Esophagus squamous epithelium (tissue), 5 donors: ENCODE measurements at regions not wholly inside any gene's neighbourhood (a gene's known extent, or its start where the extent isn't known, plus 50 kb on each side); places are given as distances from the start of the nearest gene placed in this dataset.

Source experiments
- DNase-seq: peaks from one replicate; lab custom pipeline; 2025; lab: John Stamatoyannopoulos, UW
- H3K27ac ChIP-seq, 4 donors: fragments of 200-600 bp; sonication (generic); one replicate each; pipeline ENCODE4 v1.5.1; 2016 to 2019; ENCODE audit warnings: mild to moderate bottlenecking in 1 of 4
- H3K27me3 ChIP-seq, 4 donors: fragments of 200-600 bp; sonication (generic); 1 replicate in 3 of 4; 2 replicates in 1 of 4; pipeline versions ENCODE4 v1.5.1 to v1.6.0; 2017 to 2021; ENCODE audit warnings: antibody characterized with exemption in 1 of 4
- H3K36me3 ChIP-seq, 3 donors: fragments of 200-600 bp; sonication (generic); one replicate each; pipeline ENCODE4 v1.5.1; 2016 to 2019
- H3K4me1 ChIP-seq, 3 donors: fragments of 200-600 bp; sonication (generic); one replicate each; pipeline ENCODE4 v1.5.1; 2017 to 2019
- H3K4me3 ChIP-seq, 4 donors: fragments of 200-600 bp; sonication (generic); 1 replicate in 3 of 4; 2 replicates in 1 of 4; pipeline ENCODE4 v1.5.1; 2016 to 2019; ENCODE audit warnings: mild to moderate bottlenecking in 2 of 4, moderate library complexity in 1 of 4
- H3K9me3 ChIP-seq, 3 donors: fragments of 200-600 bp; sonication (generic); one replicate each; pipeline ENCODE4 v1.5.1; 2016 to 2019
- CTCF ChIP-seq, 6 experiments: fragments of 450-650 bp in 4 of 6; fragments of 200-600 bp in 2 of 6; sonication (generic) in 2 of 6; IDR thresholded peaks; one replicate each; pipeline ENCODE4 v1.5.1; 2016 to 2019; ENCODE audit warnings: antibody characterized with exemption in 6 of 6, mild to moderate bottlenecking in 4 of 6, moderate library complexity in 4 of 6
- POLR2A ChIP-seq, 4 donors: fragments of 450-650 bp; IDR thresholded peaks; one replicate each; pipeline ENCODE4 v1.6.1; 2017; ENCODE audit warnings: antibody characterized with exemption in 4 of 4, mild to moderate bottlenecking in 4 of 4, moderate library complexity in 3 of 4
- WGBS, 2 donors: methylation state at CpG; one replicate each; pipeline ENCODE4 v1.1.5; 2018; 5-methylcytosine and 5-hydroxymethylcytosine counted together
- intact Hi-C: fragments of 100-400 bp; cut with DNase I; formaldehyde crosslinking; loops from one replicate; pipeline ENCODE4 v1.15.0; 2022
- donor health status: DM: yes; HTN: yes; CAD: no.

GRCh38 chr20:61184194-61184593 lies 67.9 kb upstream of the CDH4 start:
- no peak for DNase-seq
- H3K4me1 ChIP-seq, result no peaks in the 10 kb centered on the region
- H3K27me3 ChIP-seq, result peaks cover 0 to 23% (median 0%) of the 10 kb centered on the region in 4 donors
- 67 to 71% methylated on average over 6 to 8 of the region's 9 CpGs for WGBS, 2 donors
- no peak overlapping the region for H3K4me3 ChIP-seq
- TF ChIP-seq POLR2A (IDR thresholded peaks at IDR 0.05) (no peak), CTCF (IDR thresholded peaks at IDR 0.05) (no peak)
- intact Hi-C loops, result no loop called here
- no peak overlapping the region for H3K27ac ChIP-seq
- H3K9me3 ChIP-seq, result no peaks in the 10 kb centered on the region
- H3K36me3 ChIP-seq, result no peaks in the 10 kb centered on the region

- intact Hi-C loops, result no loop called here
- Histone ChIP-seq H3K27ac (no peak overlapping the region), H3K4me1 (no peaks in the 10 kb centered on the region), H3K36me3 (no peaks in the 10 kb centered on the region), H3K27me3 (peaks cover 0 to 23% (median 0%) of the 10 kb centered on the region in 4 donors), H3K4me3 (no peak overlapping the region), H3K9me3 (no peaks in the 10 kb centered on the region)
- DNase-seq, result no peak
- WGBS, 2 donors, result 57 to 67% methylated on average over 7 of the region's 7 CpGs
- TF ChIP-seq CTCF (IDR thresholded peaks at IDR 0.05) (no peak), POLR2A (IDR thresholded peaks at IDR 0.05) (no peak)
These were observed 66.9 kb upstream of the CDH4 start for GRCh38 chr20:61185181-61185580.

- WGBS, 2 donors, result 38 to 44% methylated on average over 12 of the region's 12 CpGs
- Histone ChIP-seq H3K4me3 (no peak overlapping the region), H3K27ac (no peak overlapping the region), H3K36me3 (no peaks in the 10 kb centered on the region), H3K27me3 (peaks cover 0 to 23% (median 0%) of the 10 kb centered on the region in 4 donors), H3K9me3 (no peaks in the 10 kb centered on the region), H3K4me1 (no peaks in the 10 kb centered on the region)
- DNase-seq, result no peak
- TF ChIP-seq POLR2A (IDR thresholded peaks at IDR 0.05), result no peak
- TF ChIP-seq CTCF (IDR thresholded peaks at IDR 0.05), result no peak
- intact Hi-C loops, result no loop called here
These were observed 66.0 kb upstream of the CDH4 start for GRCh38 chr20:61185841-61186601.

- Histone ChIP-seq H3K27ac (no peak overlapping the region), H3K9me3 (no peaks in the 10 kb centered on the region), H3K4me1 (no peaks in the 10 kb centered on the region), H3K27me3 (peaks cover 0 to 26% (median 0%) of the 10 kb centered on the region in 4 donors), H3K36me3 (no peaks in the 10 kb centered on the region), H3K4me3 (no peak overlapping the region)
- no peak for DNase-seq
- TF ChIP-seq CTCF (IDR thresholded peaks at IDR 0.05) (no peak), POLR2A (IDR thresholded peaks at IDR 0.05) (no peak)
- intact Hi-C loops, result no loop called here
- WGBS, 2 donors, result 79 to 81% methylated on average over 11 of the region's 11 CpGs
These were observed 65.1 kb upstream of the CDH4 start for GRCh38 chr20:61186771-61187472.

- Histone ChIP-seq H3K4me3 (no peak overlapping the region), H3K36me3 (no peaks in the 10 kb centered on the region), H3K9me3 (no peaks in the 10 kb centered on the region), H3K27ac (no peak overlapping the region), H3K4me1 (no peaks in the 10 kb centered on the region), H3K27me3 (peaks cover 0 to 33% (median 0%) of the 10 kb centered on the region in 4 donors)
- intact Hi-C loops, result no loop called here
- WGBS, 2 donors, result 53 to 58% methylated on average over 1 of the region's 1 CpG
- TF ChIP-seq CTCF (IDR thresholded peaks at IDR 0.05), result no peak
- no peak for TF ChIP-seq POLR2A (IDR thresholded peaks at IDR 0.05)
- no peak for DNase-seq
These were observed 62.5 kb upstream of the CDH4 start for GRCh38 chr20:61189534-61189933.
